Astrocyte of the spinal cord (primary cell): ENCODE measurements at regions not wholly inside any gene's neighbourhood (a gene's known extent, or its start where the extent isn't known, plus 50 kb on each side); places are given as distances from the start of the nearest gene placed in this dataset.
"Not testable (repeated sequence)": the region's sequence is repeated elsewhere in the genome, so short reads cannot be mapped to it uniquely, and the experiment has no call there.

Experiments used
- DNase-seq: peaks from one replicate; pipeline ENCODE4 v3.0.0; 2011; ENCODE audit warnings: low read depth, low spot score
- H3K4me3 ChIP-seq: 2 replicates; pipeline ENCODE4 v1.5.1; 2011; ENCODE audit warnings: low read depth, mild to moderate bottlenecking, low read length, moderate library complexity
- in situ Hi-C: cut with HindIII; loops from 2 replicates; pipeline ENCODE4 v1.10.0; 2017; ENCODE audit warnings: low sequenced_read_pairs
- TF ChIP-seq, protein P1 (sequence below): IDR thresholded peaks from 2 replicates; pipeline ENCODE4 v1.5.1; 2012; ENCODE audit warnings: low read depth, mild to moderate bottlenecking, low read length, inconsistent platforms

DNA sequence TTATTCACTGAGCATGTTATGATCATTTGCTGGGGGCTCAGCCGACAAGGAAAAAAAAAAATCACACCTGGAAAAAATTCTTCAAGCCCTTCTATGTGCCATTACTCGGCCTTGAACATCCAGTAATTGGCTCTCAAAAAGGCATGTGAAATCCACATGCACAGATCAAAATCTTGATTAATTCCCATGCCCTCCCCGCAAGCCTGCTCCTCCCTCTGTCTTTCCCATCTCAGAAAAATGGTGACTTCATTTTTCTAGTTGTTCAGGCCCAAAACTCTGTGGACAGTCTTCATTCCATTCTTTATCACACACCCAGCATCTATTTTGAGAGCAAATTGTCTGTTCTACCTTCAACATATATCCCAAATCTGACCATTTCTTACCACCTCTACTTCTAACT, 91.2 kb upstream of the FRMD4A start:
- TF ChIP-seq, protein P1, sequence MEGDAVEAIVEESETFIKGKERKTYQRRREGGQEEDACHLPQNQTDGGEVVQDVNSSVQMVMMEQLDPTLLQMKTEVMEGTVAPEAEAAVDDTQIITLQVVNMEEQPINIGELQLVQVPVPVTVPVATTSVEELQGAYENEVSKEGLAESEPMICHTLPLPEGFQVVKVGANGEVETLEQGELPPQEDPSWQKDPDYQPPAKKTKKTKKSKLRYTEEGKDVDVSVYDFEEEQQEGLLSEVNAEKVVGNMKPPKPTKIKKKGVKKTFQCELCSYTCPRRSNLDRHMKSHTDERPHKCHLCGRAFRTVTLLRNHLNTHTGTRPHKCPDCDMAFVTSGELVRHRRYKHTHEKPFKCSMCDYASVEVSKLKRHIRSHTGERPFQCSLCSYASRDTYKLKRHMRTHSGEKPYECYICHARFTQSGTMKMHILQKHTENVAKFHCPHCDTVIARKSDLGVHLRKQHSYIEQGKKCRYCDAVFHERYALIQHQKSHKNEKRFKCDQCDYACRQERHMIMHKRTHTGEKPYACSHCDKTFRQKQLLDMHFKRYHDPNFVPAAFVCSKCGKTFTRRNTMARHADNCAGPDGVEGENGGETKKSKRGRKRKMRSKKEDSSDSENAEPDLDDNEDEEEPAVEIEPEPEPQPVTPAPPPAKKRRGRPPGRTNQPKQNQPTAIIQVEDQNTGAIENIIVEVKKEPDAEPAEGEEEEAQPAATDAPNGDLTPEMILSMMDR: no peak
- no peak for DNase-seq
- no peak overlapping the region for H3K4me3 ChIP-seq
- in situ Hi-C loops: no loop called here

DNA sequence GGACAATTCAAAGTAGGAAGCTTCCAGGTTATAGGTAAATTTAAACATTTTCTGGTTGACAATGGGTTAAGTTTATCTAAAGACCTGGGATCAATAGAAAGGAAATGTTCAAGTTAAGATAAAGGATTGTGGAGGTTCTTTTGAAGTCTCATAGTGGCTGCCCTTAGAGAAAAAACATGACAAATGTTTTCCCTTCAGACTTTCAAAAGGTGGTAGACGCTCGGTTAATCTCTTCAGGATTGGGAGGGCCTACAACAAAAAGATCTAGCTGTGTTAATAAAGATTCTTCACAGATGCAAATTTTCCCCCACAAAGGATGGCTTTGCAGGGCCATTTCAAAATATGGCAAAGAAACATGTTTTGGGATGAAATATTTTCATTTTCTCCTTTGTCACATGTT, 86.6 kb upstream of the FRMD4A start:
- in situ Hi-C loops, DNase-seq, H3K4me3 ChIP-seq: not testable (repeated sequence)

DNA sequence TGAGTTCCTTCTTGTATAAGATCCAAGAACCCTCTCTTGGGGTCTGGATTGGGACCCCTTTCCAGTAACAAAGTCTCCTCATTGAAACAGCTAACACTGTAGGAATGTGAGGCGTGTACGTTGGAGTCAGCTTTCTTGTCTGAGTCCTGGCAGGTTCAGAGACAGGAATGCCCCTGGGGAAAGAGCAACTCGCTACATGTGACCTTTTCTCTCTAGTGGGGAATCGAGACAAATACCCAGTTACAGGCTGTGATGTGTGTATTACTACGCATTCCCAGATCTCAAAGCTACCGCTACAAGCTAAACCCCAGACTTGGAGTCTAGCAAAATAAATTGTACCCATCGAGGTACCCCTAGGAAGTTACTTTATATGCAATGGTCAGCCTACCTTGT, 85.6 kb upstream of the FRMD4A start:
- DNase-seq: peak; percentile 16
- TF ChIP-seq, protein P1: no peak
- no peak overlapping the region for H3K4me3 ChIP-seq
- in situ Hi-C loops: no loop called here

DNA sequence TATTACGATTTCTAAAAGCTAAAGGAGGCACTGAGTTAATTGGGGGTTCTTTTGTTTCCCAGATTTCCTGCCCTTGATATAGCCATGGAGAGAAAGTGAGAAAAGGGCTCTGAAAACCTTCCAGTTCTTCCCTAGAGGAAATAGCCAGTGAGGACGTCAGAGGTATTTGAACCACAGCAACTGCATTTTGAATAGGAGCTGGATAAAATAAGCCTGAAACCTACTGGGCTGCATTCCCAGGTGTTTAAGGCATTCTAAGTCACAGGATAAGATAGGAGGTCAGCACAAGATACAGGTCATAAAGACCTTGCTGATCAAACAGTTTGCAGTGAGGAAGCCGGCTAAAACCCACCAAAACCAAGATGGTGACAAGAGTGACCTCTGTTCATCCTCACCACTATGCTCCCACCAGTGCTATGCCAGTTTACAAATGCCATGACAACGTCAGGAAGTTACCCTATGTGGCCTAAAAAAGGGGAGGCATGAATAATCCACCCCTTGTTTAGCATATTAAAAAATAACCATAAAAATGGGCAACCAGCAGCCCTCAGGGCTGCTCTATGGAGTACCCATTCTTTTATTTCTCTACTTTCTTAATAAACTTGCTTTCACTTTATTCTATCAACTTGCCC, 85.1 kb upstream of the FRMD4A start:
- in situ Hi-C loops: no loop called here
- no peak overlapping the region for H3K4me3 ChIP-seq
- TF ChIP-seq, protein P1: no peak
- no peak for DNase-seq

DNA sequence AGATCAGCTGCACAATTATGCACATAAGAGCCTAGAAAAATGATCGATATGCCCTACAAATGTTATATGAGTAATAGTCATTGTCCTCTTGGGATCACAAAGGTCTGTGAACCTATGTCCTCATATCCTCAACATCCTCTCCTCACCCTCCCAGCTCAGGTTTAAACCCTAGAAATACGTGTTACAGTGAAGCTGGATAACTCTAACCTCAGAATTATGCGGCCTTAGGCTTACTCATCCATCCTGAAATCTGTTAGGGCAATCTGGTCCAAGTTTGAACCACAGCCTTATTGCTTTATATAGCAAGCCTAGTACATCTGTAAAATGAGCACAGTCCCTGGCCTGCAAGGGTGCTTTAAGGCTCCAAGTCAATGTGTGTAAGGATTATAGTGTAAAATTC, 84.2 kb upstream of the FRMD4A start:
- TF ChIP-seq, protein P1: no peak
- in situ Hi-C loops: no loop called here
- H3K4me3 ChIP-seq: no peak overlapping the region
- peak; percentile 81 for DNase-seq

DNA sequence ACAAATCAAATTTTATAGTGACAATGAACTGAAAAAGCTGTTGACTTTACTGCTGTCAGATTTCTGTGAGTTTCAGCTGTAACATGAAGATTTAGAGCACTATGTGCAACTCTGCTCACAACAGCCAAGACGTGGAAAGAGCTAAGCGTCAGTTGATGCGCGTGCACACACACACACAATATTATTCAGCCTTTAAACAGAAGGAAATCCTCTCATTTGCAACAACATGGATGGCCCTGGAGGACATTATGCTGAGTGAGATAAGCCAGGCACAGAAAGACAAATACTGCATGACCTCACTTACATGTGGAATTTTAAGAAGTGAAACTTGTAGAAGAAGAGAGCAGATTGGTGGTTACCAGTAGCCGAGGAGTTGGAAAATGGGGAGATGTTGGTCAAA, 82.8 kb upstream of the FRMD4A start:
- no peak overlapping the region for H3K4me3 ChIP-seq
- no peak for DNase-seq
- TF ChIP-seq, protein P1: no peak
- in situ Hi-C loops: no loop called here

DNA sequence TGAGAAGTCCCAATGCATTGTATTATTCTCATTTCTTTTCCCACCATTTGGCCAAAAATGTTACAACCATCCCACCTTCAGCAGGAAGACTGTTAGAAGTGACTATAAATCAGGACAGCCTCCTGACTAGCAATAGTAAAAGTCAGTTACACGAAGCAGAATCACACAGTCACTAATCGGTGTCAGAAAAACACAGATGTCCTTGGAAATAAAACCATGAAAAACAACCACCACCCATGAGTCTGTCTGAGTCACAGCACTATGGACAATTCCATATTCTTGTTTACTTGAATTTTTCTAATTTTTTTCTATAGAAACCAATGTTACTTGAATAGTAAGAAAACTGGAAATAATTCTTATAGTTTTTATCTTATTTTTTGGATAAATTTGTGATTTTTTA, 81.9 kb upstream of the FRMD4A start:
- no peak for DNase-seq
- TF ChIP-seq, protein P1: no peak
- in situ Hi-C loops: no loop called here
- no peak overlapping the region for H3K4me3 ChIP-seq
